H7 (cell line): ENCODE measurements at regions not wholly inside any gene's neighbourhood (a gene's known extent, or its start where the extent isn't known, plus 50 kb on each side); places are given as distances from the start of the nearest gene placed in this dataset.

Experiments
- DNase-seq: peaks from one replicate; pipeline ENCODE4 v3.0.0; 2012
- H3K27me3 ChIP-seq: 2 replicates; pipeline ENCODE4 v1.6.0; 2011; ENCODE audit warnings: mild to moderate bottlenecking, low read length; ENCODE audit not compliant: control insufficient read depth, insufficient read depth
- H3K36me3 ChIP-seq: replicated peaks from 2 replicates; pipeline ENCODE4 v1.5.1; 2011; ENCODE audit warnings: low read length; ENCODE audit not compliant: control insufficient read depth, insufficient read depth
- H3K4me3 ChIP-seq: 2 replicates; pipeline ENCODE4 v1.5.1; 2011; ENCODE audit warnings: low read depth, mild to moderate bottlenecking, control low read depth, low read length, moderate library complexity; ENCODE audit not compliant: insufficient read depth

DNA sequence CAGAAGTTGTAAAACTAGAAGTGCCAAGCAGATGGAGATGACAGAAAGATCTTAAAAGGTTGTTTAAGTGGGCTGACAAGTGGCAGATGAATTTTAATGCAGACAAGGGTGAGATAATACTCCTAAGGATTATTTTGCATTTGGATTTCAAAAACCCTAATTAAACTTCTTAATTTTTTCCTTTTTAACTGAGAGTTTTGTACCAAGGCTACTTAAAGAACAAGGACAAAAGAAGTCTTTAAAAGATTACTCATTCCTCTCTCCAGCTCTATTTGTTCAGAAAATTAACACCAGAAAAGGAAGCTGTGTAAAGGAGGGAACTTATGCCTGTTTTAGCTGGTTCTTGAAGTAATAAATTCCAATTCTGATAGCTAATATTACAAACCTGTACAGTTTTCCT is 275.4 kb downstream of the ETNK1 start:
- Histone ChIP-seq H3K36me3 (no peaks in the 10 kb centered on the region), H3K4me3 (no peak overlapping the region), H3K27me3 (no peaks in the 10 kb centered on the region)
- no peak for DNase-seq

DNA sequence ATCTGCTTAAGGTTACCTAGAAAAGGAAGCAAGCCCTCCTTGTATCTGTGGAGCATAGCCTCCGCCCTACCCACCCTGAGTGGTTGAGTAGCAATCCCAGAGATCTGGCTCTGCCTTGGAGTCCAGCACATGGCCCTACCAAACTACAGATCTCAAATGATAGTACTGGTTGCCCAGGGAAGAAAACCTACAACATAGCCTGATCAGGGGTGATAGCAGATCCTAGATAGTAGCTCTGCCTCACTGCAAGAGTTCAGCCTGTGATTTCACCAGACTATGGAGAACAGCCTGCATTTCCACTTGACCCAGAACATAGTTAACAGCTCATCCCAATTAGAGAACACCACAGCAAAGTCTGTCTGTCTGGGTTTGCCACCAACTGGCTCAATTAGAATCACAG is 279.5 kb downstream of the ETNK1 start:
- DNase-seq = no peak
- H3K27me3 ChIP-seq = no peaks in the 10 kb centered on the region
- H3K36me3 ChIP-seq = no peaks in the 10 kb centered on the region
- no peak overlapping the region for H3K4me3 ChIP-seq

DNA sequence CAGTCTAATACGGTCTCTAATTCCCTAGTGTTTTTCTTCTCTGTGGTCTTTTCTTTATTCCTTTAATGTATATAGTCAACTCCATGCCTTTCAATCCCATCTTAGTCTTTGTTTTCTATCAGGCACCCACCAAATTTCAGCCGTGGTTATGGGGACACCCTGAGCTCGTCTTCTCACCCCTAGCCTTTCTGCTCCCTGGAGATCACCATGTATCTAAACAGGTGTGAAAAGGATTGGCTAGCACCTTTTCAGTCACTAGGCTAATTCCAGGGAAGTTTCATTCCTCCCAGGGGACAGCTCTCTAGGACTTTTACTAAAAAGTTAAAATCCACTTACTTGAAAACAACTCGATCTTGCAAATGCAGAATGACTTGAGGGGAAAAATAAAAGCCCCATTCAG is 291.3 kb downstream of the ETNK1 start:
- Histone ChIP-seq H3K36me3 (no peaks in the 10 kb centered on the region), H3K4me3 (no peak overlapping the region), H3K27me3 (no peaks in the 10 kb centered on the region)
- no peak for DNase-seq

DNA sequence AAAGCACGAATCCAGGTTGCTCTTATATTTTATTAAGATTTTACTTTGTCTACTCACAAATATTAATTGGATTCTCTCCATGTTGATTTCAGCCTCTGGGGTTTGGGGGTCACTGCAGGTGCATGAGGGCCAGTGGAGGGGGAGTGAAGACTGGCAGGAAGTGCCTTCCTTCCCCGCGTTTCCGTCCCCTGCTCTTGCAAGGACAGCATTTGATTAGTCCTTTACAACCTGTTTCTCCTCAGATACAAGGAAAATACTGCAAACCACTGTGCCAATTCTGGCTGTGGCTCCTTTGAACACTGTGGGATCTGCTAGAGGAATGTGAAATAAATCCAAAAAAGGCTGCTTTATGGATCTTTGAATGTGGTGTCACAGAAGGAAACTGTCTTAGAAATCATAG is 291.8 kb downstream of the ETNK1 start:
- Histone ChIP-seq H3K36me3 (no peaks in the 10 kb centered on the region), H3K27me3 (no peaks in the 10 kb centered on the region), H3K4me3 (no peak overlapping the region)
- DNase-seq = no peak

DNA sequence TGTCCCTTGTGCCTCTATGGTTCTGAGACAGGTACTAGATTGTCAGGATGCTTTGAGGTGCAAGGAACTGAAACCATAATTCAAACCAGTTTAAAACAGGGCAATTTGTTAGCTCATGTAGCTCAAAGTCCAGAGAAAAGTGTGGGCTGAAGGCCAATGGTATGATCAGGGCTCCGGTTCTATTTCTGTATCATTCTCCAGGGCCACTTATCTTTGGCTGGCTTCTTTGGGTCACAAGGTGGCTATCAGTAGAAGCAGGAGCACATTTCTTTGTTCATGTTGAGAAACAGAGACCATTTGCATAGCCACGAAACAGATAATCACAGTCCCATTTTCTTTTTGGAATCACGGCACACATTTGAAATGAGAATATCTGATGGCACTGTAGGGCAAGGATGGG is 294.9 kb downstream of the ETNK1 start:
- Histone ChIP-seq H3K27me3 (no peaks in the 10 kb centered on the region), H3K4me3 (no peak overlapping the region), H3K36me3 (no peaks in the 10 kb centered on the region)
- DNase-seq = no peak

DNA sequence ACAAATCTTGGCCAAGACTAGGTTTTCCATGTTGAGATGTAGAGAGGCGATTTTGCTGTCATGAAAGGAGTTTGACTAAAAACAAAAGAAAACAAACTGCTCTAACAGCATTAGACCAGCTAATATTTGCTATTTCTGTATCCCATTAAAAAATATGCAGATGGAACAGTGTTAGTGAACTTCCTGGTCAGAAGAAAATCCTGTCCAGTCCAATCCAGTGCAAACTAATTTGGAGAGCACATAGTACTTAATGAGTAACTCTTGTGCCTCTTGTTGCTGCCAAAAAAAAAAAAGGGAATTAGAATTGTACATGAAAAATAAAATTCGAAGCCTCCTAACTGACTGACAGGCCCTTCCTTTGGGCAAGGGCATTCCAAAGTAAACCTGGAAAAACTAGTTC is 298.8 kb downstream of the ETNK1 start:
- Histone ChIP-seq H3K36me3 (no peaks in the 10 kb centered on the region), H3K4me3 (no peak overlapping the region), H3K27me3 (no peaks in the 10 kb centered on the region)
- no peak for DNase-seq

DNA sequence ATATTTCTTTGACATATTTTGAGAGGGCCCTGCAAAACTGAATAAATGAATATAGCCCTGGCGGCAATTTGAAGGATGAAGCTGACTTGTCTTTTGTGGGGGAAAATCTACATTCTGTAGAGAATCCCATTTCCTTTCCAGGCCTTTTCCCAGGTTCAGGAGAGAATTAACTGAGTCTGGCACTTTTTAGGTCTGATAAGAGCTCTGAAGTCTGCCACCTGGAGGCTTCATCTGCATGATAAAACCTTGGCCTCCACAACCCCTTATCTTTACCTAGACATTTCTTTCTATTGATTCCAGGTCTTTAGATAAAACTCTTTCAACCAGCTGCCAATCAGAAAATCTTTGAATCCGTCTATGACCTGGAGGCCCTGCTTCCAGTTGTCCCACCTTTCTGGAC is 299.4 kb downstream of the ETNK1 start:
- no peaks in the 10 kb centered on the region for H3K27me3 ChIP-seq
- no peak for DNase-seq
- no peaks in the 10 kb centered on the region for H3K36me3 ChIP-seq
- no peak overlapping the region for H3K4me3 ChIP-seq

DNA sequence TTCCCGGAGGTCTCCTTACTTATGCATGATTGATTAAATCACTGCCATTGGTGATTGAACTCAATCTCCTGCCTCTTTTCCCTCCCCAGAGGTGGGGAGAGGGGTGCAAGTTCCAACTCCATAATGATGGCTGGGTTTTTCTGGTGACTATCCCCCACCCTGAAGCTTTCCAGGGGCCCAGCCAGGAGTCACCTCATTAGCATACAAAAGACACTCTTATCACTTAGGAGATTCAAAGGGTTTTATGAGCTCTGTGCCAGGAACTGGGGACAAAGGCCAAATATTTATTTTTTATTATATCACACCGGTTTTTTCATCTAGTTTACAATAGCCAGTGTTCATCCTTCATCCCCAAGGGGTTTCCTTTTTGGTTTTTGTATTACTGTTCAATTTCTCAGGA is 300.7 kb downstream of the ETNK1 start:
- no peak for DNase-seq
- no peaks in the 10 kb centered on the region for H3K27me3 ChIP-seq
- no peaks in the 10 kb centered on the region for H3K36me3 ChIP-seq
- H3K4me3 ChIP-seq = no peak overlapping the region

DNA sequence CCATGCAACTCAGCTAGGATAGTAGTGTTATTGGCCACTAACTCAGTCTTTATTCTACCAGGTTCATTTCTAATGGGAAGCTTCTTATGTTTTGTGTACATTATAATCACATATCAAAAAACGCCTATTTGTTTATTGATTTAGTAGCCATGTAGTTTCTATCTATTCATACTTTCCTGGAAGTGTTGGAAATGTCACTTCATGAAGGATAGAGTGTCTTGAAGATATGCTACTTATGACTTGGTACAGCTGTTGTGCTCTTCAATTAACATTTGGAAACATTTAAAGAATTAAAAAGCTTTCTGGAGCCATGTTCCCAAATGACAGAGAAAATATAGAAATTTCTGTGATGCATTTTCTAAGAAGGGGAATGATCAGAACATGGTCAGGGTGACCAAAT is 307.5 kb downstream of the ETNK1 start:
- Histone ChIP-seq H3K4me3 (no peak overlapping the region), H3K27me3 (no peaks in the 10 kb centered on the region), H3K36me3 (no peaks in the 10 kb centered on the region)
- DNase-seq = no peak

DNA sequence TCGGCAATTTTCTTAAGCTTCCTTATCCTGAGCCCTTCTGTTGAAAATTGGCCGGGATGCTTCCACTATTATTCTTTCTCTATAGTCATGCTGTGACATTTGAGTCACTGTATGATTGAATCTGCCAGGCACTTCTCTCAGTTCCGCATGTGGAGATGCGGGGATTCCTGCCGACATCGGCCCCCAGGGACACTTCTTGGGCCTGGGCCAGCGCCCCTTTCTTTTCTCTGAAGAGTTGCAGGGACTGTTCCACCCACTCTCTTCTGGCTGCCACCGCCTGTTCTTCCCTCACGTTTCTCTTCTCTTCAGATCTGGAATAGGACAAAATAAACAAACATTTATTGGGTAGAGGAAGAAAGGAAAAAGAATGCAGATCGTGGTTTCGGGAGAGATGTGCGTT is 310.1 kb downstream of the ETNK1 start:
- Histone ChIP-seq H3K36me3 (no peaks in the 10 kb centered on the region), H3K27me3 (no peaks in the 10 kb centered on the region), H3K4me3 (no peak overlapping the region)
- no peak for DNase-seq

DNA sequence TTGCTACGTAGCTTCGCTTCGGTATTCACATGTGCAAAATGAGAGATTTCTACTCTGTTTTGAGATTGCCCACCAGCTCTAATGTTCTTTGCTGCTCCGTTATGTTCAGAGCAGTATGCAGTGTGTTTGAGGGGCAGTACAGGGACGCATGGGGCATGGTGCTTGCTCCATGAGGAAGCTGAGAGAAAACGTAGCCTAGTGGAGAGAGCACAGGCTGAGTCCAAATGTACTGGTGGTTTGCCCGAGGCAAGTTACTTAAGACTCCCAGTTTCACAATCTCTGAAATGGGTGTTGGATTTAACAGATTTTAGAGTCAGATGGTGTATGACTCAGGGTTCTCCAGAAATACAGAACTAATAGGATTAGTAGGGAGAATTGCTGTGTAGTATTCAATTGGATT is 310.5 kb downstream of the ETNK1 start:
- Histone ChIP-seq H3K36me3 (no peaks in the 10 kb centered on the region), H3K27me3 (no peaks in the 10 kb centered on the region), H3K4me3 (no peak overlapping the region)
- no peak for DNase-seq

DNA sequence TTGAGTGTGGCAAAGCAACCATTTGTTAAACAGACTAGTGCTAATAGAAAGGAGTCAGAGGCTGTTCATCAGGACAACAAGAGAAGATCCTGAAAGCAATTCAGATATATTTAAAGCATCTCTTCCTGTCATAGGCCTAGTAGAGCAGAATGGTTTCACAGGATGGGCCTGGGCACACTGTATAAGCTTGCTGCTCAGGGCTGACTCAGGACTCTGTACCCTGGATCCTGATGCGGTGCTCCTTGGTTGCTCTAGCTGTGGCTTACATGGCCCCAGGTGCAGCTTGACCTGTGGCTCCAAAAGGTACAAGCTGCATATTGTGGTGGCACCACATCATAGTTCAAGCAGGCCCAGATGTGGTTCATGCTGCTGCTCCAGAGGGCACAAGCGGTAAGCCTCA is 313.4 kb downstream of the ETNK1 start:
- H3K4me3 ChIP-seq = no peak overlapping the region
- DNase-seq = no peak
- H3K36me3 ChIP-seq = no peaks in the 10 kb centered on the region
- no peaks in the 10 kb centered on the region for H3K27me3 ChIP-seq

DNA sequence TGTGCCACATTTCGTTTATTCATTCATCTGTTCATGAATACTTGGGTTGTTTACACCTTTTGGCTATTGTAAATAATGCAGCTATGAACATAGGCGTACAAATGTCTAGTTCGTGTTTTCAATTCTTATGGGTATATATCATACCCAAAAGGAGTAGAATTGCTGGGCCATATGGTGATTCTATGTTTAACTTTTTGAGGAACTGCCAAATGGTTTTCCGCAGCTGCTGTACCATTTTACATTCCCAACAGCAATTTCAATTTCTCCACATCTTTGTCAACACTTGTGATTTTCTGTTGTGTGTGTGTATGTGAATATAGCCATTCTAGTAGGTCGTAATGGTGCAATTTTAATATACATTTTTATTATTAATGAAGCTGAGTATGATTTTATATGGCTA is 326.2 kb downstream of the ETNK1 start:
- H3K27me3 ChIP-seq = no peaks in the 10 kb centered on the region
- H3K4me3 ChIP-seq = no peak overlapping the region
- DNase-seq = no peak
- no peaks in the 10 kb centered on the region for H3K36me3 ChIP-seq

DNA sequence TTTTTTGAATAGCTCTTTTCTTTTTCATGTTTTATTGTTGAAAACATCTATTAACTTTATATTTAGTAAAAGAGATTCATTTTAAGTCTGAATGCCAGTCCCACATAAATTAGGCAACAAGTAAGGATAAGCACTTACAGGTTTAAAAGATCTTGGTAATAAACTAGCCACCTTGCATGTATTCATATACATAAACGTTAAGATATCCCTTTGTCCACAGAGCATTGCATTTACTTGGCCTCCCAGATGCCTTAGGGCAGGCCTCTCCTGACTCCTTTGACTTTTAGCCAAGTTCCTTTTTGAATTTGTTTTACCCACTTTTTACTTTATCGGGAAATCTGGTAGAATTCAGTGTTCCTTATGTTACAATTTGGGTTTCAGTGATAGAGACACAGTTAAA is 331.7 kb downstream of the ETNK1 start:
- Histone ChIP-seq H3K27me3 (no peaks in the 10 kb centered on the region), H3K4me3 (no peak overlapping the region), H3K36me3 (no peaks in the 10 kb centered on the region)
- DNase-seq = no peak

DNA sequence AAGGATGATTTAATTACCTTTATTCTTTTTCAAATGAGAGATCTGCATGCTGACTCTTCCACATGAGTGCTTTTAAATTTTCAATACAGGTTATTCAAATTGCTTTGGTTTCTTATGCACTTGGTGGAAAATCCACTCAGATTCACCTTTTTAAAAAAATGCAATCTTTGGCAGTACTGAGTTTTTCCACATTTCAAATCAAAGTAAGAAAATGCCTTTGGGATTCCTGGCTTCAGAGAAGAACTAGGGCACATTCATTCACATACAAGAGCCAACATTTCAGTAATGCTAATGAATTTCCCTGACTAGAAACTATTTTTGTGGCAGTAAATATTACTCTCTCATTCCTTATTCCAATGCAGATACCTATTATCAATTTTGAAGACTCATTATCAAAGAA is 342.2 kb downstream of the ETNK1 start:
- DNase-seq = no peak
- Histone ChIP-seq H3K27me3 (no peaks in the 10 kb centered on the region), H3K4me3 (no peak overlapping the region), H3K36me3 (no peaks in the 10 kb centered on the region)

DNA sequence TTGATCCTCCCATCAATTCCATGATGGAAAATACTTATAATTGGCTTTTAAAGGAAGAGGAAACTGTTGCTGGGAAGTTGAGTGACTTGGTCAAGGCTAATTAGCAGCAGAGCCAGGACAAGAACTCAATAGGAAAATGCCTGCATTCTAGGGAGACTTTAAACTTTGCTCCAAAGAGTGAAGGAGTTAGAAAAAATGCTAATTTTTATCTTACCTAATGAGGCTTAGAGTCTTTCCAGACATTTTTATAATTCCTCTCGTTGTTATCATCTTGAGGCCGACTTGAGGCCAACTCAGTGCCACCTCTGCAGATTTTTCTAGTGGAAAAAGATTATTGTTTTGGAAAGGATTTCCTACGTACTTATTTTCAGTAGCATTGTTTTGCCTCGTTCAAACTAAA is 344.6 kb downstream of the ETNK1 start:
- no peak for DNase-seq
- H3K36me3 ChIP-seq = no peaks in the 10 kb centered on the region
- H3K27me3 ChIP-seq = no peaks in the 10 kb centered on the region
- no peak overlapping the region for H3K4me3 ChIP-seq
